HepG2 (cell line): ENCODE measurements at regions not wholly inside any gene's neighbourhood (a gene's known extent, or its start where the extent isn't known, plus 50 kb on each side); places are given as distances from the start of the nearest gene placed in this dataset.

Experiments used
- EP300 ChIP-seq, 3 experiments: sonication (generic) in 1 of 3; formaldehyde crosslinking in 1 of 3; IDR thresholded peaks; 2 replicates each; pipeline versions ENCODE4 v1.5.1 to v1.6.1; 2011 to 2020; ENCODE audit warnings: low read depth in 2 of 3, low read length in 2 of 3, borderline replicate concordance in 1 of 3, improper control_type of control experiment in 1 of 3, mild to moderate bottlenecking in 1 of 3, missing genetic modification reagents in 1 of 3, moderate library complexity in 1 of 3
- SMARCE1 ChIP-seq: fragments of 450-650 bp; IDR thresholded peaks from 2 replicates; pipeline ENCODE4 v1.6.1; 2017; ENCODE audit warnings: borderline replicate concordance
- ZNF121 ChIP-seq: sonication (generic); formaldehyde crosslinking; IDR thresholded peaks from 2 replicates; pipeline ENCODE4 v1.5.0; 2020; ENCODE audit warnings: mild to moderate bottlenecking, missing genetic modification reagents
- TF ChIP-seq, protein P1 (sequence below): sonication (generic); formaldehyde crosslinking; IDR thresholded peaks from 2 replicates; pipeline ENCODE4 v1.8.0; 2022; ENCODE audit warnings: mild to moderate bottlenecking, missing genetic modification reagents; ENCODE audit not compliant: insufficient replicate concordance
- TF ChIP-seq, protein P2 (sequence below): sonication (generic); formaldehyde crosslinking; IDR thresholded peaks from 2 replicates; pipeline ENCODE4 v1.5.0; 2020; ENCODE audit warnings: mild to moderate bottlenecking, missing genetic modification reagents, moderate library complexity

DNA sequence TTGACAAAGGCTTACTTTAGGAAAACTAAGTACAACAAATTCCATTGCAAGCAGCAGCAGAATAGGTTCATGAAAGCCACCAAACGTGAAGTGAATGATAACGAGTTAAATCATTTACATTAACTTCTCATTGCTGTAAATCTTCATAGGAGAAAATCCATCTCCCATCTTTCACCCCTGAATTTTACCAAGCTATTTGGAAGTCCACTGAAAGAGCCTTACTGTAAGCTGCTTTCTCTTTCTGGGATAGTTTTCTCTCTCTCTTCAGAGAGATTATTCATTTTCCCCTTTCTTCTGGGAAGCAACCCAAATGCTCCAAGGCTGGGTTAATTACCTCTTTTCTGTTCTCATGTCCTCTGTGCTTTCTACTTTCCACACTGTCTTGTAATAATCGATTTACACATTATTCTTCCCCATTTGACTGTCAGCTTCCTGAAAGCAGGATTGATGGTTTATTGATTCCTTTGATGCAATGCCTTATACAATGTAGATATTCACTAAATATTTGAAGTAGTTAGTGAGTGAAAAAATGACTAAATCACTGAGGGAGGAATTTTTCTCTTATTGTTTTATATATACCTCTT lies 914.3 kb upstream of the ARPP21 start:
- TF ChIP-seq, protein P1, sequence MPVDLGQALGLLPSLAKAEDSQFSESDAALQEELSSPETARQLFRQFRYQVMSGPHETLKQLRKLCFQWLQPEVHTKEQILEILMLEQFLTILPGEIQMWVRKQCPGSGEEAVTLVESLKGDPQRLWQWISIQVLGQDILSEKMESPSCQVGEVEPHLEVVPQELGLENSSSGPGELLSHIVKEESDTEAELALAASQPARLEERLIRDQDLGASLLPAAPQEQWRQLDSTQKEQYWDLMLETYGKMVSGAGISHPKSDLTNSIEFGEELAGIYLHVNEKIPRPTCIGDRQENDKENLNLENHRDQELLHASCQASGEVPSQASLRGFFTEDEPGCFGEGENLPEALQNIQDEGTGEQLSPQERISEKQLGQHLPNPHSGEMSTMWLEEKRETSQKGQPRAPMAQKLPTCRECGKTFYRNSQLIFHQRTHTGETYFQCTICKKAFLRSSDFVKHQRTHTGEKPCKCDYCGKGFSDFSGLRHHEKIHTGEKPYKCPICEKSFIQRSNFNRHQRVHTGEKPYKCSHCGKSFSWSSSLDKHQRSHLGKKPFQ (CRISPR knock-in tag), result no peak
- TF ChIP-seq ZNF121 (CRISPR knock-in tag) (no peak), SMARCE1 (no peak), EP300 (IDR thresholded peaks at IDR 0.05; ENCODE audit: low read depth in 2 of 2, low read length in 2 of 2) (no peak), EP300 (CRISPR knock-in tag; IDR thresholded peaks at IDR 0.05; ENCODE audit: borderline replicate concordance) (no peak)
- TF ChIP-seq, protein P2, sequence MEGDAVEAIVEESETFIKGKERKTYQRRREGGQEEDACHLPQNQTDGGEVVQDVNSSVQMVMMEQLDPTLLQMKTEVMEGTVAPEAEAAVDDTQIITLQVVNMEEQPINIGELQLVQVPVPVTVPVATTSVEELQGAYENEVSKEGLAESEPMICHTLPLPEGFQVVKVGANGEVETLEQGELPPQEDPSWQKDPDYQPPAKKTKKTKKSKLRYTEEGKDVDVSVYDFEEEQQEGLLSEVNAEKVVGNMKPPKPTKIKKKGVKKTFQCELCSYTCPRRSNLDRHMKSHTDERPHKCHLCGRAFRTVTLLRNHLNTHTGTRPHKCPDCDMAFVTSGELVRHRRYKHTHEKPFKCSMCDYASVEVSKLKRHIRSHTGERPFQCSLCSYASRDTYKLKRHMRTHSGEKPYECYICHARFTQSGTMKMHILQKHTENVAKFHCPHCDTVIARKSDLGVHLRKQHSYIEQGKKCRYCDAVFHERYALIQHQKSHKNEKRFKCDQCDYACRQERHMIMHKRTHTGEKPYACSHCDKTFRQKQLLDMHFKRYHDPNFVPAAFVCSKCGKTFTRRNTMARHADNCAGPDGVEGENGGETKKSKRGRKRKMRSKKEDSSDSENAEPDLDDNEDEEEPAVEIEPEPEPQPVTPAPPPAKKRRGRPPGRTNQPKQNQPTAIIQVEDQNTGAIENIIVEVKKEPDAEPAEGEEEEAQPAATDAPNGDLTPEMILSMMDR (CRISPR knock-in tag), result no peak
